Globus pallidus (tissue), 1 donor: ENCODE measurements at regions not wholly inside any gene's neighbourhood (a gene's known extent, or its start where the extent isn't known, plus 50 kb on each side); places are given as distances from the start of the nearest gene placed in this dataset.

Experiments
- DNase-seq: peaks from one replicate; pipeline ENCODE4 v3.0.0-alpha.2; 2015; ENCODE audit warnings: low spot score

DNA sequence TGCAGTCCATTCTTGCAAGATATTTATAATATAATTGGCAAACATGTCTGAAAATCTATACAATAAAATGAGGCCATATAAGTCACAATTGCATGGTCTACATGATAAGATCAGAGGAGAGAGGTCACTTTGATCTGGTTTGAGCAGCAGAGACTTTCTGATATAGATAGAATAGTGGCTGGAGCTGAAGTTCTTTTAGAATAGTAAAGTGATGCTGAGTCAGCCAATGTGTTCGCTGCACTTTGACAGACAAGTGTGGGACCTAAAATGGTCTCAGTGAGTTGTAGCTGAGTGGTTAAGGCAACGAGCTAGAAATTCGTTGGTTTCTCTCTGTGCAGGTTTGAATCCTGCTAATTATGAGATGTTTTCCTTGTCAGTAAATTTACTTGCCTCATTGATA is 257.0 kb upstream of the C11orf87 start:
- DNase-seq, result no peak

DNA sequence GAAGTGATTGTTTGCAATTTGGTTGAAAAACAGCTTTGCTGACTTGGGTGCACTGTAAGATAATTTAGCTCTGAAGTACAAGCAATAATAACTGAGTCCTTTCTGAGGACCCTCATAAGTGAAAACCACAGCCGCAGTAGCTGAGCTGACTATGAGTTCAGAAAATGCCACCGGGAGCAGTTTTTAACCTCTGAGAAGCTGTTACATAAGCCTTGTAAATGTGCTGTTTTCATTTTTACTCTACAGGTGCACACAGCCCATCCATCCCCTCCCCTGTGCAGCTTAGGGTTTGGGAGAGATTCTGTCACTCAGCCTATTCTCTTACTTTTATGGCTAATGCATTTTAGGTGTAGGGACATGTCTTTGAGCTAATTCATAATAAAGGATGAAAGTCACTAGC is 255.5 kb upstream of the C11orf87 start:
- DNase-seq, result no peak

DNA sequence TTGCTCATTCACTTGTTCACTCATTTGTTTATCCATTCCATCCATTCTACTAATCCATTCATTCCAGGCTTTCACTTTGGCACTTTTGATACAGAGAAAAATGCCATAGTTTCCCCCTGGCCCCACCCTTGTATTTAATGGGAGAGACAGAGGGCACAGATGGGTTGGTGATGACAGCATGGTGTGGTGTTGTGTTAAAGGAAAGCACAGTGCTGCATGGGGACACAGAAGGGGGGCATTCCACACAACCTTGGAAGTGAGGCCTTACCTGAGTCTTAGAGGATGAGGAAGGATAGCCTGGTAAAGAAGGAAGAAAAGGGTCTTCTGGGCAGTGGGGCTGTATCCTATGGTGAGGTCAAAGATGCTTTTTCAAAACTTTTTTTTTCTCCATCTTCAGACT is 248.5 kb upstream of the C11orf87 start:
- no peak for DNase-seq

DNA sequence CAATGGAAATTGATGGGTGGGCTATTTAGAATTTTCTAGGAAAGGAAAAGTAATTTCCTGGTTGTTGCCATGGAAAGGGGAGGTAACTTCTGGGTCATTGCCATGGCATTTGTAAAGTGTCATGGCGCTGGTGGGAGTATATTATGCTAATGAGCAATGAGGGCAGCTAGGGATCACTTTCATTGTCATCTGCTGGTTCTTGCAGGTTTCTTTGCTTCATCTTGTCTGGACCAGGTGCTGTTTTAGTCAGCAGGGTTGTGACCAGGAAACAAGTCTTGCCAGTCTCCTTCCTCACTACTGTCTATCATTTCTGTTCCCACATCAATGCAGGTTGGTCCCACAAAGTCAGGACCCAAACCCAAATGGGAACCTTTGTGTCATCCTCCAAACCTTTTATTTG is 237.6 kb upstream of the C11orf87 start:
- no peak for DNase-seq

DNA sequence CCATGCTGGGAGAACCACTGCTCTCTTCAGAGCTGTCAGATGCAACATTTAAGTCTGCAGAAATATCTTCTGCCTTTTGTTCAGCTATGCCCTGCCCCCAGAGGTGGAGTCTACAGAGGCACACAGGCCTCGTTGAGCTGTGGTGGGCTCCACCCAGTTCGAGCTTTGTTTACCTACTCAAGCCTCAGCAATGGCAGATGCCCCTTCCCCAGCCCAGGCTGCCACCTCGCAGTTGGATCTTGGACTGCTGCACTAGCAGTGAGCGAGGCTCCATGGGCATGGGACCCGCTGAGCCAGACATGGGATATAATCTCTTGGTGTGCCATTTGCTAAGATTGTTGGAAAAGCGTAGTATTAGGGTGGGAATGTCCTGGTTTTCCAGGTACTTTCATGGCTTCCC is 229.1 kb upstream of the C11orf87 start:
- DNase-seq, result no peak

DNA sequence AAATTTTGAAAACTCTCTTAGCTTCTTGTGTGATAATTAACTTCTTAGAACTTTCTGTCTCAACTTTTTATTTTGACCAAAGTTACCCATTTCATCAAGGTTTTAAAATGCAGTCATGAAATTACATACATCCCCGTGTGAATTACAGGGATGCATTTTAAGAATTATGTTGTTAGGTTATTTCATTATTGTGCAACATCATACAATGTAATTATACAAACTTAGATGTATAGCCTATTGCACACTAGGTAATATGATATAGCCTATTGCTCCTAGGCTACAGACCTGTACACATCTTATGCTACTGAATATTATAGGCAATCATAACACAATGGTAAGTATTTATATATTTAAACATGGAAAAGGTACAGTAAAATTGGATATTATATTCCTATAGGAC is 228.1 kb upstream of the C11orf87 start:
- no peak for DNase-seq

DNA sequence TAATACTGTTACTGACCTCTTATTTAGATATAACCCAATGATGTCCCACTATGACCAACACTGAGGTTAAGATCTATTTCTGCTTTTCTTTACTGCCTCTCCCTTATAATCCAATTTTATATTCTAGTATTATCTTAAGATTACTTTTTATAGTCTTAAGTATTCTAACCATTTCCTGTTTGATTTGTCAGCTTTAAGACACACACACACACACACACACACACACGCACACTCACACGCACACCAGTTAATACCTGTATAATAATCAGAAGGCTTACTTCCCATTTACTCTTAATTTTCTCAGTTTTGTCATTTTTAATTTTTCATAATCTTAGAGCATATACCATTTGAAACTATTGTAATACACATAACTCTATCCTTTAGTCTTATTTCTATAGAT is 226.0 kb upstream of the C11orf87 start:
- no peak for DNase-seq

DNA sequence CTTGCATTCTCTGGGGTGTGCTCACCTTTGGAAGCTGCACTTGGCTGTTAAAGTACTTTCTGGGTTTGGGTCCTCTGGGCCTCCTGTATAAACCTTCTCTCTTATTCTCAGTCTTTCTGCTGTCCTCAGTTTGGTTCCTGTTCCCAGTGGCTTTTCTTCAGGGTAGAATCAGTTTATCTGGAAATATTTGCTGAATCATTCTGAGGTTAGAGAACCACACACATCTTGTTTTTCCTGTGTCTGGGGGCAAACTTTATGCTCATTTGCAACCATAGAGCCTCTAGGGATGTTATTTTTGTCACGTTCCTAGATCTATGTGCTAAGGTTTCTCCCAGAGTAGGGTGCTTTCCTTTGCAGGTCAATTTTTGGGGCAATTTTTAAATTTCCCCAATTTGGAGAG is 224.3 kb upstream of the C11orf87 start:
- no peak for DNase-seq

DNA sequence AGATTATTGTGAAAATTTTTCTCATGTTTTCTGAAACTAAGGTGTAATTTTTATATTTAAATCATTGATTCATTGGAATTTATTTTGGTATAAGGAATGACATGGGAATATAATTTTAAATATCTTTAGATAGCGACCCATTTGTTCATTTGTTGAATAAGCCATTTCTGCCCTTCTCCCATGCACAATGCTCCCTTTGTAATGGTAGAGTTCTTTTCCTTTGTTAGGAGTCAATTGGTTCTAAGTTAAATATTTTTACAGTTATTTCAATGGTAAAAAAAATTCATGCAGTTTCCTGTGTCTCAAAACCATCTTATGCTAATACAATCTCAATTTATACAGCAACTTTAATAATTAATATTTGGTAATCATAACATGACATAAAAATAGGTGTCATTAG is 218.8 kb upstream of the C11orf87 start:
- DNase-seq, result no peak

DNA sequence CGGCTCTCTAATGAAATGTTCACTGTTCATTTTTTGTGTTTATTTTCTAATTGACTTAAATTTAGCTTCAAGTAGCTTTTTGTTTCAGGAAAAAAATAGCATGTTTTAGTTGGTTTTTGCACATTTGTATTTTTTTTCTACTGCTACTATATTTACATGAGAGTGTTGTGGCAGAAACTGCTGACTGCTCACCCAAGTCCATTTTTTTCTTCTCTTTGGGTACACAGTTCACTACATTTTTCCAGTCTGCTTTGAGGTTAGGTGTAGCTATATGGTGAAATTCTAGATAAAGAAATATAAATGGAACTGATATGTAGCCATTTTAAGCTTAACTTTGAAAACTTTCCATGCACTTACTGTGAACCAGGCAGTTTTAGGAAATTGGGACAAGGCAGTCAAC is 216.7 kb upstream of the C11orf87 start:
- DNase-seq, result no peak

DNA sequence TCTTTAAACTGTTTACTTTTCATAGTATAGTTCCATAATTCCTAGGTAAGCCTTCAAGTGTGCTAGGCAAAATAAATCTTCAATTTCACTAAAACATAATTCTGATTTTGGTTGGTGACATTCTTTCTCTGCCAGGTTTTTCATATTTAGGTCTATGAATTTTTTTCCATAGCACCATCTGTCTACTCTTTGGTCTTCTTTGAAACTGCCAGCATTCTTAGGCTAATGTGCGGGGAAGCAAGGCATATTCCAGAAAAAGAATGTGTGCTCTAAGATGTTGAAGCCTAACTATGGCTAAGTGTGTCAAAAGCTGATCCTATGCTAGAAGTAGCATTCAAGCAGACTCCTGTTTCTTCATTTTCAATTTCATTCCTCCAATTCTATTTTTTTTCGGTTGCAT is 213.9 kb upstream of the C11orf87 start:
- DNase-seq, result no peak

DNA sequence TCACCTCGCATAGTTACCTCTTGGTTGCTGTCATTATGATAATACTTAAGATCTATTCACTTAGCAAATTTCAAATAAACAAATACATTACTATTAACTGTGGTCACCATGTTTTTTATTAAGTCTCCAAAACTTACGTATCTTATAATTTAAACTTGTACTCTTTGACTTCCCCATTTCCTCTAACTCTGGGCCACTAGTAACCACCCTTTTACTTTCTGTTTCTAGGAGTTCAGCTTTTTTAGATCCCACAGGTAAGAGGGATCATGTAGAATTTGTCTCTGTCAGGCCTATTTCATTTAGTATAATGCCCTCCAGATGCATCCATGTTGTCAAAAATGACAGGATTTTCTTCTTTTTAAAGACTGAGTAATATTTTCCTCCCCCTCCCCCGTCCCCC is 212.4 kb upstream of the C11orf87 start:
- DNase-seq, result no peak

DNA sequence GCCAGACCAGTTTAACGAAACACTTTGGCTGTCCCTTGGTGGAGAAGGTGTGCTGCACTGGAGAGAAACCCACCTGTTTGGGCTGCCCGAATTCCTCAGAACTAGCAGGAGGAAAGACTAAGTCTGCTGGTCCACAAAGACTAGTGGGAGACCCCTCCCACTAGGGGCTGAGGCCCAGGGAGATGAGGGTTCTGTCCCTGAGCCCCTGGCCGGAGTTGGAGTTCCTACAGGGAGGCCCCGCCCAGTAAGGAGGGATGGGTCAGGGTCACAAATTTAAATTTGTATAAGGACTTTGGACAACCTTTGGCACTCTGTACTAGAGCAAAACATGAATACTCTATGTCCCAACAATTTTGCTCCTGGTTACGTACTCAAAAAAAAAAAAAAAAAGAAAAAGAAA is 200.8 kb upstream of the C11orf87 start:
- no peak for DNase-seq

DNA sequence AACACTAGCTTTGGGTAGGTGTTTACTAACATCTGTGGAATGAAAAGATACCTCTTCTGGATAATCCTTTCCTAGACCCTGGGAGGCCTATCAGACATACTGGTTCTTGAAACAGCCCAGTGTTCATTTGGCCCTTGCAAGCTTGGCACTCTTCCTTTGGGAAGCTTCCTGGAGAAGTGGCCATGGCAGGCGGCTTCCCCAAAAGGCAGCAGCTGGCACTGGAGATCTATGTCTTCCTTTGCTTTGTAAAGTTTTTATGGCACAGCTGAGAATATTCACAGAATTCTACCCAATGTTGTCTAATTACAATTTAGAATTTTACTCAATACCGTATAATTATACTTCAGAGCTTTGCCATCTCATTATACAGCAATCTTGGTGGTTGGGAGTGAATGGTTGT is 199.2 kb upstream of the C11orf87 start:
- no peak for DNase-seq

DNA sequence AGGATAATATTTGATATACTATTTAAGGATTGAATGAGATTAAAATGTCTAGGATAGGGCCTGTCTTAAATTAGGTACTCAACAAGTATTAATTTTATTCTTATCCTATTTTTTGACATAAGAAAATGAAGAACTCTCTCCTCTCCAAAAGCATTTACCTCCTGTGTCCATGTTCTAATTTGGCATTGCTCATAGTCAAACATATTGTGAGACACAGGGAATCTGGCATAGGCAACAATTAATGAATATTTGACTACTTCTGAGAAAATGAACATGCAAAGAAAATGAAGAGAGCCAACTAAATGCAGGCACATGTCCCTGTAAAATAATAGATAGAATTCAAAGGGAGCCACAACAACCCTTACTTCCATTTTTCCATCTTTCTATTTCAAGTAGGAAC is 198.5 kb upstream of the C11orf87 start:
- no peak for DNase-seq

DNA sequence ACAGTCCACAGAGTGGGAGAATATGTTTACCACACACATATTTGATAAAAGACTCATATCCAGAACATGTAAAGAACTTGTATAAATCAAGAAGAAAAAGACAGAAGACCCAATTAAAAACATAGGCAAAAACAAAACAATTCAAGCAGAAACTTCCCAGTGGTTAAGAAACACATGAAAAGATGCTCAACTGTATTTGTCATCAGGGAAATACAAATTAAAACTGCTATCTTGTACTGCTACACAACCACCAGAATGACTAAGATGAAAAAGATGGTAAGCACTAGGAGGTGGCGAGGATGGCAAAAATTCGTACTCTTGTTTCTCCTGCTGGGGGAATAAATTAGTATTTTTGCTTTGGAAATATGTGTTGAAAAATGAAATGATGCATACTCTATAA is 192.3 kb upstream of the C11orf87 start:
- no peak for DNase-seq

DNA sequence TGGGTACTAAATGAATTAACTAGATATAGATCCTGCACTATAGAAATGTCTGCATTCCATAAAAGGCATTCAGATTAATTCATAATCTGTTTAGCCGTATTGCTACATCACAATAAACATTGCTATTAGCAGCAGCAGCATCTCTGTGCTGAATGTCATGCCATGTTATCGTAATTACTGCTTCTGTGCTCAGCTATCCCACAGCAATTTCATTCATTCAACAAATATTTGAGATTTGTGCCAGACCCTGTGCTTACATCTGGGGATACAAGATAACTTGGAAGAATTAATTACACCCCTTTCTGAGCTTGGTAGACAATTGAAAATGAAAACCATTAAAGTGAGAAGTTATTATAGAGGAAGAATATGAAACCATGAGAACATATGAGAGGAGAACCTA is 185.8 kb upstream of the C11orf87 start:
- no peak for DNase-seq

DNA sequence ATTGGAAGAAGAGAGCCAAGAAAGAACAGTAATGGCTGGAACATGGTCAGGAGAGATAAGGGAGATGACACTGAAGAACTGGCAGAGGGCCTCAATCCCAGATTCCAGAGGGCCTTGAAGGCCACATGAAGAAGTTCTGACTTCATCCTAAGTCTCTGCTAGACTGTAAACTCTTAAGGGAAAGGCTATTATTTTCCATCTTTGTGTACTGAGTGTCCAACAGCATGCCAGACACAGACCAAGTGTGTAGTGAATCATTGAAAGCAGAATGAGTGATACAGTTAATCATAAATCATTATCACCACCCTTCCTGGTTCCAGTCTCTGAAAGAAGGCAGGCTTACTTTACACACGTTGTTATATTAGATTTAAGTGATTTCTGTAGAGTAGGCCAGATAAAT is 185.3 kb upstream of the C11orf87 start:
- no peak for DNase-seq

DNA sequence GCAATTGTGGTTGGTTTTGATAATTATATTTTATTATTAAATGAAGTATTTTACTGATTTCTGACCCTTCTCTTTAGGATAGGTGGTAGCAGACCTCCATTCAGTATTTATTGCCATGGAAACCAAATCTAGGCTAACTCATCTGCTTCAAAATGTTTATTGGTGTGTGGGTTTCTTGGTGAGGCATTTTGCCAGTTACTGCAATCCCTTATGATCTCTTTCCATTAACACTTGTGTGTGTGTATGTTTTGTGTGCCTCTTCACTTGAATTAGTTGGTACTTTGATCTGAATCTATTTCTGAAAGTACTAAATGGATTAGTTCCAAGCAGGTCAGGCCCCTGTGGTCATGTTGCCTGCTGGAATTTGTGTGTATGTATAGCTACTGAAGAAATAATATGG is 184.4 kb upstream of the C11orf87 start:
- DNase-seq, result no peak

DNA sequence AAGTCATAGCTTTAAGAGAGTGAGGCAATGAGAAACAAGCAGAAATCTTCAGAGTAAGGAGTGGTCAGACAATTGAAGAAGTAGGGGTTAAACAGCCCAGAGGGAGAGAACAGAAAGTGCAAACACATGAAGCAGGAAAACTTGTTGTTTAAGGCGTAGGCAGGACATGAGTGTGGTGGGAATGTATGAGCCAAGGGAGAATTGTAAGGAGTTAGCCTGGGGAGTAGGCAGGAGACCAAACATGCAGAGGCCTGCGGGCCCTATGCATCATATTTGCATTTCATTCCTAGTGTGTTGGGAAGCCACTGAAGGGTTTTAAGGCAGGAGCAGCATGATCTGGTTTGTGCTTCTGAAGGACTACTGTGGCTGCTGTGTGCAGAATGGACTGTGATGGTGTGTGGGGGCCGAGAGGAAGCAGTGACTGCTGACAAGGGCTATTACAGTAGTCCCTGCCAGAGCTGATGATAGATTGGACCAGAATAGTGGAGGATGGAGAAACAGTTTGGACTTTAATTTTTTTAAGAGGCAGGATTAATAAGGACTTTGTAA is 179.9 kb upstream of the C11orf87 start:
- no peak for DNase-seq

DNA sequence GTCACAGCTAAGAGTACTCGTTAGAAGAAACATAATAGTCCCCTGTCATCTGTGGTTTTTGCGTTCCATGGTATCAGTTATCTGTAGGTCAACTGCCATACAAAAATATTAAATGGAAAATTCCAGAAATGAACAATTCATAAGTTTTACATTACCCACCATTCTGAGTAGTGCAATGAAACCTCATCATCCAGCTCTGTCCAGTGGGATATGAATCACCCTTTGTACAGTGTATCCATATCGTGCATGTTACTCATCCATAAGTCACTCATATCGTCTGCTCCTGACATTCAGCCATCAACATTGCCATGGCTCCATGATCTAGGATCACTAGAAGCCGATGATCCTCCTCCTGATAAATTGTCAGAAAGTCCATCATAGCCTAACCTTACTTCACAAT is 174.9 kb upstream of the C11orf87 start:
- DNase-seq, result no peak

DNA sequence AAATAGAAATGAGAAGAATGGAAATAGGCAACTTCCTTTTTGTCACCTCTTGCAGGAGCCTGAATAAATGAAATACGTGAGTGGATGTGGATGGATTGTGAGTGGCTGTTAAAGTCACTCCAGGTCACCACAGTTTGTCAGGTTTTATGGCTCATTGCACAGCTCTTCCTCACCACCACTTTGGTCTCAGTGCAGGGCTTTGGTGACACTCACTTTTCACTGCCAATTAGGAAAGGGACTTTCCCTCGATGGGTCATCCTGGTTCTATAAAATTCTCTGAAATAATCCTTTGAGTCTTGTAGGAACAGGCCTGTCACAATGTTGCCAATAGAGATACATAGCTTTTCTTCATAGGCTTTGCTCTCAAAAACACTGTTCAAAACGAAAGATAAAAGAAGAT is 172.4 kb upstream of the C11orf87 start:
- no peak for DNase-seq

DNA sequence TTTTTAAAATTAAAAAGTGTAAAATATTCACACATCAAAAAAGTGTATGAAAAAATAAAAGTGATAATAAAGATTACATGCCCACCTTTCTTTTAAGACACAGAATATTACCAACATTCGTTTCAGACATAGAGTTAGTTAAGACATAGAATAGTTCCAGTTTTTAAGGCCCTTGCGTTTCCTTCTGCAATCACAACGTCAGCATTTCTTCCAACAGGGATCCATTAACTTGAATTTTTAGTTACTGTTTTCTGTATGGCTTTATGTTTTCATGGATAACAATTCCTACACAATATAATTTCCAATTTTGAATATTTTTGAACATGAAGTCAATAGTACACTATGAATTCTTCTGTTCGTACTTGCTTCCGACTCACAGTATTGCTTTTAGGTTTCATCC is 170.8 kb upstream of the C11orf87 start:
- DNase-seq, result no peak

DNA sequence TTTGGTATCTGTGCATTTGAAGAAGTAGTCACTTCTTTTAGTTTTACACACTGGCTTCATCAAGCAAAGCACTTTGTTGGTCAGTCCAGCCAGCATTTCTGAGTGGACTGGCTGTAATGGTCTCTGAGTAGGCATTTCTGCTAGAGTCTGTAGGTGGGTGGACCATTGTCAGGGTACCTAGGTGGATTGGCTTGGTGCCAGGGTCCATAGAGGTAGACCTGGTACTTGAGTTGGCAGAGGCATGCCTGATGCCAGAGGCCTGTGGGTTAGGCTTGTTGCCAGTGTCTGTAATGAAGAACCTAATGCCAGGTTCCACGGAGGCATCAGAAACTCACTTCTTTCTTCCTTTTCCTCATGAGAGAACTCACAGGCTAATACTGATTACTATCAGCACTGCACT is 157.9 kb upstream of the C11orf87 start:
- no peak for DNase-seq
